ENCODE measurements at regions not wholly inside any gene's neighbourhood (a gene's known extent, or its start where the extent isn't known, plus 50 kb on each side); places are given as distances from the start of the nearest gene placed in this dataset.

GRCh38 chr1:4019606-4020331 lies 119.7 kb upstream of the C1orf174 start:
- Histone ChIP-seq H3K36me3 (ENCODE audit: control insufficient read depth, insufficient read depth, low read length) (no peaks in the 10 kb centered on the region), H3K4me3 (ENCODE audit: low read depth, low read length) (no peak overlapping the region), H3K27me3 (ENCODE audit: control insufficient read depth, insufficient read depth, low read length) (no peaks in the 10 kb centered on the region)
- TF ChIP-seq, protein P1, sequence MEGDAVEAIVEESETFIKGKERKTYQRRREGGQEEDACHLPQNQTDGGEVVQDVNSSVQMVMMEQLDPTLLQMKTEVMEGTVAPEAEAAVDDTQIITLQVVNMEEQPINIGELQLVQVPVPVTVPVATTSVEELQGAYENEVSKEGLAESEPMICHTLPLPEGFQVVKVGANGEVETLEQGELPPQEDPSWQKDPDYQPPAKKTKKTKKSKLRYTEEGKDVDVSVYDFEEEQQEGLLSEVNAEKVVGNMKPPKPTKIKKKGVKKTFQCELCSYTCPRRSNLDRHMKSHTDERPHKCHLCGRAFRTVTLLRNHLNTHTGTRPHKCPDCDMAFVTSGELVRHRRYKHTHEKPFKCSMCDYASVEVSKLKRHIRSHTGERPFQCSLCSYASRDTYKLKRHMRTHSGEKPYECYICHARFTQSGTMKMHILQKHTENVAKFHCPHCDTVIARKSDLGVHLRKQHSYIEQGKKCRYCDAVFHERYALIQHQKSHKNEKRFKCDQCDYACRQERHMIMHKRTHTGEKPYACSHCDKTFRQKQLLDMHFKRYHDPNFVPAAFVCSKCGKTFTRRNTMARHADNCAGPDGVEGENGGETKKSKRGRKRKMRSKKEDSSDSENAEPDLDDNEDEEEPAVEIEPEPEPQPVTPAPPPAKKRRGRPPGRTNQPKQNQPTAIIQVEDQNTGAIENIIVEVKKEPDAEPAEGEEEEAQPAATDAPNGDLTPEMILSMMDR (IDR thresholded peaks at IDR 0.05; ENCODE audit: insufficient read depth, low read length, severe bottlenecking), result no peak
- no peak for DNase-seq (ENCODE audit: low read depth)
- FAIRE-seq, result no peak

- Histone ChIP-seq H3K36me3 (ENCODE audit: control insufficient read depth, insufficient read depth, low read length) (no peaks in the 10 kb centered on the region), H3K27me3 (ENCODE audit: control insufficient read depth, insufficient read depth, low read length) (no peaks in the 10 kb centered on the region), H3K4me3 (ENCODE audit: low read depth, low read length) (no peak overlapping the region)
- FAIRE-seq (no peak), DNase-seq (ENCODE audit: low read depth) (no peak)
- TF ChIP-seq, protein P1 (IDR thresholded peaks at IDR 0.05; ENCODE audit: insufficient read depth, low read length, severe bottlenecking), result no peak
Observed at GRCh38 chr1:4020449-4020848, 120.4 kb upstream of the C1orf174 start.

DNA sequence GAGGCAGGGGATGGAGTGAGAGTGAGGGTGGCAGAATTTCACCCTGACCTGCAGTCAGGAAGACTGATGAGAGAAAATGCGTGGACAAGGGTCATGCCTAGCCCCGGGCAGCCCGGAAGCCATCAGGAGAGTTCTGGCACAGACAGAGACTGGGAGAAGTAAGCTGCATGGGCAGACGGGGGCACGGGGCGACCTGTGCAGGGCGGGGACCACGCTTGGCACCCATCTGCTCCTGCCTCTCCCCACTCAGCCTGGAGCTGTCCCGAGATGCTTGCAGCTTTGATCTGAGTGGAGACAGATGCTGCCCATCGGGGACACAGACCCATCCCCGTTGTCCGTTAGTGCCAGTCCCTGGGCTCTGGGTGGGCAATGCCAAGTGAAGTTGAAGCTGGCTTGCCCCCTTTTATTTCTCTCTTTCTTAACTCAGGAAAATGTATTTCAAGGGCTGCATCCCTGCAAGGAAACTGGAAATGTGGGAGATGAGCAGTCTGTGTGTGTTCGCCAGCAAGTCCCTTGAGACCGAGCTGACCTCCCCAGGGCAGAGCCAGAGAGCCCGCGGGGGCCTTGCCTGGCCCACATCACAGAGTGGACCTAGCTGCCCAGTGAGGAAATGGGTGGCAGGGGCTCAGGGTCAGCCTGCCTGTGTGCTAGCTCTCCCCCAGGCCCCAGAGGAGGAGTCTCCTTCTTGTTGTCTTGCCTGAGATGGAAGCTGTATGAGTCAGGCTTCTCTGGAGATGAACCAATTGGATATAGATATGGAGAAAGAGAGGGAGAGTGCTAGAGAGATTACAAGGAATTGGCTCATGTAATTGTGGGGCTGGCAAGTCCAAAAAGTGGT lies 121.3 kb upstream of the C1orf174 start:
- FAIRE-seq (no peak), DNase-seq (ENCODE audit: low read depth) (no peak)
- H3K36me3 ChIP-seq (ENCODE audit: control insufficient read depth, insufficient read depth, low read length), result no peaks in the 10 kb centered on the region
- no peak overlapping the region for H3K4me3 ChIP-seq (ENCODE audit: low read depth, low read length)
- TF ChIP-seq, protein P1 (IDR thresholded peaks at IDR 0.05; ENCODE audit: insufficient read depth, low read length, severe bottlenecking), result no peak
- H3K27me3 ChIP-seq (ENCODE audit: control insufficient read depth, insufficient read depth, low read length), result no peaks in the 10 kb centered on the region

GRCh38 chr1:4021974-4022268 lies 121.8 kb upstream of the C1orf174 start:
- FAIRE-seq (no peak), DNase-seq (ENCODE audit: low read depth) (no peak)
- no peaks in the 10 kb centered on the region for H3K27me3 ChIP-seq (ENCODE audit: control insufficient read depth, insufficient read depth, low read length)
- no peaks in the 10 kb centered on the region for H3K36me3 ChIP-seq (ENCODE audit: control insufficient read depth, insufficient read depth, low read length)
- TF ChIP-seq, protein P1 (IDR thresholded peaks at IDR 0.05; ENCODE audit: insufficient read depth, low read length, severe bottlenecking), result no peak
- no peak overlapping the region for H3K4me3 ChIP-seq (ENCODE audit: low read depth, low read length)

DNA sequence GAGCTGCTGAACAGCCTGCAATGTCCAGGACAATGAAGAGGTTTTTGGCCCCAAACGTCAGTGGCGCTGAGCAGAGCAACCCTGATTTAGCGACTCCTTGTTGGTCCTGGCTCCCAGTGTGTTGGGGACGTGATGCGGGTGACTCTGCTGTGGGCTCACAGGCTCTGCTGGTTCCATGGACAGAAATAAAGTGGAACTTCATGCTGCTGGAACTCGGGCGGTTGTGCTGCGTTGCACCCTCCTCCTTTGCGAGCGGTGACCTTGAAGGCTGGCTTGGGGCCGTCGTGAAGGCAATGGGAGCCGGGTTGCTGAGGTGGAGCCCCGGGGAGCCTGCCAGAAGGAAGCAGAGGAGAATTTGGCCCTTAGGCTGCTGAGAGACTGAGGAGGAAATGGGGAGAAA lies 122.6 kb upstream of the C1orf174 start:
- Histone ChIP-seq H3K36me3 (ENCODE audit: control insufficient read depth, insufficient read depth, low read length) (no peaks in the 10 kb centered on the region), H3K4me3 (ENCODE audit: low read depth, low read length) (no peak overlapping the region), H3K27me3 (ENCODE audit: control insufficient read depth, insufficient read depth, low read length) (no peaks in the 10 kb centered on the region)
- TF ChIP-seq, protein P1 (IDR thresholded peaks at IDR 0.05; ENCODE audit: insufficient read depth, low read length, severe bottlenecking), result no peak
- FAIRE-seq, result no peak
- no peak for DNase-seq (ENCODE audit: low read depth)
